ENCODE measurements at regions not wholly inside any gene's neighbourhood (a gene's known extent, or its start where the extent isn't known, plus 50 kb on each side); places are given as distances from the start of the nearest gene placed in this dataset.
"Not testable (repeated sequence)": the region's sequence is repeated elsewhere in the genome, so short reads cannot be mapped to it uniquely, and the experiment has no call there.

DNA sequence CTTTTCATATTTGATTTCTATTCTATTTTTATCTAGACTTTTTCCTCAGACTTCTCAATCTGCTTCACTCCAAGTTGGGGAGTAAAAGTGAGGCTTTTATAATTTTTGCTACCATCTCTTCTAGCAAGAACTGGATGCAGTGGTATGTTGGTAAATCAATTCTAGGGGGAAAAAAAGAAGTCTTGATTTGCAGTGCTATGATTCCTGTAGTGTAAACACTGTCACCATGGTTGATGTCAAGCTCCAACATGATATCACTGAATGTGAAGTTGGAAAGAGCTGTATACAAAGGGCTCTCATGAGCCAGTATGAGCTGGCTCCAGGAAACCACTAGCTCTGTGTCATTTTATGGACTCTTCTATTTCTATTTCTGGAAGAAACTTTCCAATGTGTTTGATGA, 439.2 kb downstream of the NTRK2 start:
- DNase-seq (ENCODE audit: extremely low read depth, low read depth) = no peak
- TF ChIP-seq, protein P1, sequence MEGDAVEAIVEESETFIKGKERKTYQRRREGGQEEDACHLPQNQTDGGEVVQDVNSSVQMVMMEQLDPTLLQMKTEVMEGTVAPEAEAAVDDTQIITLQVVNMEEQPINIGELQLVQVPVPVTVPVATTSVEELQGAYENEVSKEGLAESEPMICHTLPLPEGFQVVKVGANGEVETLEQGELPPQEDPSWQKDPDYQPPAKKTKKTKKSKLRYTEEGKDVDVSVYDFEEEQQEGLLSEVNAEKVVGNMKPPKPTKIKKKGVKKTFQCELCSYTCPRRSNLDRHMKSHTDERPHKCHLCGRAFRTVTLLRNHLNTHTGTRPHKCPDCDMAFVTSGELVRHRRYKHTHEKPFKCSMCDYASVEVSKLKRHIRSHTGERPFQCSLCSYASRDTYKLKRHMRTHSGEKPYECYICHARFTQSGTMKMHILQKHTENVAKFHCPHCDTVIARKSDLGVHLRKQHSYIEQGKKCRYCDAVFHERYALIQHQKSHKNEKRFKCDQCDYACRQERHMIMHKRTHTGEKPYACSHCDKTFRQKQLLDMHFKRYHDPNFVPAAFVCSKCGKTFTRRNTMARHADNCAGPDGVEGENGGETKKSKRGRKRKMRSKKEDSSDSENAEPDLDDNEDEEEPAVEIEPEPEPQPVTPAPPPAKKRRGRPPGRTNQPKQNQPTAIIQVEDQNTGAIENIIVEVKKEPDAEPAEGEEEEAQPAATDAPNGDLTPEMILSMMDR (IDR thresholded peaks at IDR 0.05; ENCODE audit: low read depth, low read length) = no peak

DNA sequence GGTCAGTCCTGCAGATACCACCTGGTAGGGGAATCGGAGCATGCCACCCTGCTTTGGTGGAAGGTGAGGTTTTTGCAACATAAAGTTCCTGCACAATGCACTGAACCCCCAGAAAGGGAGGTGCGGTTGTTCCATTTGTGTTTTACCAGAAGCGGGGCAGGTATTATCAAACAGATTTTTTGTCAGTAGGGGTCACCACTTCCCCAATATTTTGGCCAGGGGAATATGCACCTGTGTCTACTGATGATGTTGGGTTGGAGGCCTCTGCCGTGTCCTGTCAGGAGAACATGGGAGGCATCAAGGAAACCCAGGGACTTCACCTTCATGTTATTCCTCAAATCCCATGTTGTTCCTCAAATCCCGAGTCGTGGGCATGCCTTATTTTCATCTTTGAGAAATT, 438.7 kb downstream of the NTRK2 start:
- no peak for DNase-seq (ENCODE audit: extremely low read depth, low read depth)
- TF ChIP-seq, protein P1 (IDR thresholded peaks at IDR 0.05; ENCODE audit: low read depth, low read length) = no peak

DNA sequence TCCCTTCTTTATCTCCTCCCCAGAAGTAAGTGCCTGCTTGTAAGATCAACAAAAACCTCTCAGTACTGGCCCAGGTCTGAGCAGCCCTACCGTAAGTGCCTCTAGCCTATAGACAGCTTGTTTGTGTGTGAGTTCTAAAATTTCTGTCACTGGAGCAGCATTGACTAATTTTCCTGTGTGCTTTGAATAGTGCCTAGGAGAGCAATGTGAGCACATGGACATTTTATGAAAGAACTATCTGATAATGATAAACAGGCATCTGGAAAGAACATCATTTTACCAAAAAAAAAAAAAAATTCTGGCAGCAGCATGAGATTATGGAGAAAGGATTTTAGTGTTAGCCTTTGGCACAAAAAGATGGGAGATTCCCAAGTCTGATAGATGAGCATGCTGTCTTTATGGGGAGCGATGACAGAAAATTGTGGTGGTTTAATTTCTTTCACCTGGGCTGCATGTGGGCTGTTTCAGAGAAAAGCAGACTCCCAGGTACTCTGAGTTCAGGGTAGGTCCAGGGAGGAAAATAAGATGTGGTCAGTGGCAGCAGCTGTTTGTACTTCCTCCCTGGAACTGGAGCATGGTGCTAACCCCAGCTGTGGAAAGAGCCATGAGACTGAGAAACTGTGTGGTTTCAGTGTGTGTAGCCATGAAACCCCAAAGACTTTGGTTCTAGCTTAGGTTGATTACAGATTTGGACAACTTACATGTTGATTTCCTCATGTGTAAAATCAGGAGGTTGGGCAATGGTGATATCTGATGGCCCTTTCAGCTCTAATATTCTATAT, 419.9 kb downstream of the NTRK2 start:
- TF ChIP-seq, protein P1 (IDR thresholded peaks at IDR 0.05; ENCODE audit: low read depth, low read length) = no peak
- DNase-seq (ENCODE audit: extremely low read depth, low read depth) = no peak

DNA sequence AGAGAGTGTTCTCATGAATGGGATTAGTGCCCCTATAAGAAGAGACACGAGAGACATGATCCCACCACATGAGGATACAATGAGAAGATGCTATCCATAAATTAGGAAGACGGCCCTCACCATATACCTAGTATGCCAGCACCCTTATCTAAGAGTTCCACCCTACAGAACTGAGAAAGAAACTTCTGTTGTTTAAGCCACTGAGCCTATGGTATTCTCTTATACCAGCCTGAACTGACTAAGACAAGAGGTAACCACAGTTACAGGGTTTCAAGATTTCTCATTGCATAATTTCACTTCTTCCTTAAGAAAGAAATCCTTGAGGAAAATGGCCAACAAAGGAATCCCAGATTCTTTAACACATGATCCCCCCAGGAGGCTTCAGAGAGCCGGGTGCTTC, 412.4 kb downstream of the NTRK2 start:
- TF ChIP-seq, protein P1 (IDR thresholded peaks at IDR 0.05; ENCODE audit: low read depth, low read length) = no peak
- DNase-seq (ENCODE audit: extremely low read depth, low read depth) = no peak

DNA sequence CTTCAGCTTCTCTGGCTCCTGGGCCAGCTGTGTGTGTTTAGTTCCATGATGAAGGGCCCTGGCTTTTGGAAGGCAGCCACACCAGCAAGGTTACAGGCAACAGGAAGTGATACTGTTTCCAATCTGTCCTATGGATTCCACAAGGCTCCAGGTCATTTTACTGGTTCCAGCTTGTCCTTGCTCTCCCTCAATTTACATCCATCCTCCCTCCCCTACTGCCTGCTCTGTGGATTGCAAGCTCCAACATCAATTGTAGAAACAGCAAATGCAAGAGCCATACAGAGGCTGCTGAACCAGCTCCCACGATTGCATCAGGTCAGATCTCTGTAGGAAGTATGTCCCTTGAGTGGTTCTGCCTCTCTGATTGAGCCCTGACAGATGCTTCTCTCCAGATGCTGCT, 409.8 kb downstream of the NTRK2 start:
- no peak for DNase-seq (ENCODE audit: extremely low read depth, low read depth)

DNA sequence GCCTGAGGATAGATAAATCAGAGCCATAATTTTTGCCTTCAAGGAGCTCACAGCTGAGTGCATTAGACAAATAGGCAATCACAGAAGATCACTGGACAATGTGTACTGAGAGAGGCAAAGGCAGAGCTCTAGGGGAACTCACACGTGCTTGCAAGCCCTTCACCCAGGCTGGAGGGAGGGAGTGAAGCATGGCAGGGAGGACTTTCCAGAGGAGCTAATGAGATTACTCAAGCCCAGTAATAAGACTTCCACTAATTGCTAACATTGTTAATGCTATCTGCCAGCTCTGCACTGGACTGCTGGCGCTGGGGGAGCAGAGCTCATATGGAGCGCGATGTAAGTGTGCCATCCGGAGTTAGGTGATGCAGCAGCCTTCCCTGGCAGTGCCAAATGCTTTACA, 408.4 kb downstream of the NTRK2 start:
- DNase-seq (ENCODE audit: extremely low read depth, low read depth) = no peak
- TF ChIP-seq, protein P1 (IDR thresholded peaks at IDR 0.05; ENCODE audit: low read depth, low read length) = no peak

More for the DNA sequence above, 409.8 kb downstream of the NTRK2 start:
- TF ChIP-seq, protein P1 (IDR thresholded peaks at IDR 0.05; ENCODE audit: low read depth, low read length) = no peak

DNA sequence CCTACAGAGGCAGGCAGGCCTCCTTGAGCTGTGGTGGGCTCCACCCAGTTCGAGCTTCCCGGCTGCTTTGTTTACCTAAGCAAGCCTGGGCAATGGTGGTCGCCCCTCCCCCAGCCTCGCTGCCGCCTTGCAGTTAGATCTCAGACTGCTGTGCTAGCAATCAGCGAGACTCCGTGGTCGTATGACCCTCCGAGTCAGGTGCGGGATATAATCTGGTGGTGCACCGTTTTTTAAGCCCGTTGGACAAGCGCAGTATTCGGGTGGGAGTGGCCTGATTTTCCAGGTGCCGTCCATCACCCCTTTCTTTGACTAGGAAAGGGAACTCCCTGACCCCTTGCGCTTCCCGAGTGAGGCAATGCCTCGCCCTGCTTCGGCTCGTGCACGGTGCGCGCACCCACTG, 407.6 kb downstream of the NTRK2 start:
- DNase-seq (ENCODE audit: extremely low read depth, low read depth) = not testable (repeated sequence)

Measured in AG09319 (cell line).